Hematopoietic multipotent progenitor cell treated with erythropoietin and hydrocortisone succinate and interleukin-3 and kit ligand, for 4 days (in vitro differentiated cells): ENCODE measurements at regions not wholly inside any gene's neighbourhood (a gene's known extent, or its start where the extent isn't known, plus 50 kb on each side); places are given as distances from the start of the nearest gene placed in this dataset.
"Not testable (repeated sequence)": the region's sequence is repeated elsewhere in the genome, so short reads cannot be mapped to it uniquely, and the experiment has no call there.

Source experiments
- DNase-seq: peaks from one replicate; pipeline ENCODE4 v3.0.0-alpha.2; 2015

DNA sequence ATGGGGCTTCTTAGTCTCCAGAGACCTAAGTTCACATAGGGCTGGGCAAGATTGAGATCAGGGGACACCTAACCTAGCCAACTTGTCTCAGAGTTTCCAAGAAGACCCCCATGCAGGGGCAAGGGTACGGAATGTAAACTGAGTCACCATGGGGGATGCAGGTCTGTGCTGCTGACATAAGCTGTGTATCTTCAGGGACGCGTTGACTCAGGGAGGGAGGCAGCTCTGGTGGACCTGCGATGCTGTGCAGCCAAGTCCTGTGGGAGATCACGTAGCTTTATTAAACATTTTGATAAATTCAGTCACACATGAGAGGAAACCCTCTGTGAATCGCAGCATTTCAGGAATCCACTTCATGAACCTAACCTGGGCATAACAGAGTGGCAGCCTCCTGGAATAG is 216.0 kb downstream of the ANKRD30B start:
- DNase-seq, result no peak

DNA sequence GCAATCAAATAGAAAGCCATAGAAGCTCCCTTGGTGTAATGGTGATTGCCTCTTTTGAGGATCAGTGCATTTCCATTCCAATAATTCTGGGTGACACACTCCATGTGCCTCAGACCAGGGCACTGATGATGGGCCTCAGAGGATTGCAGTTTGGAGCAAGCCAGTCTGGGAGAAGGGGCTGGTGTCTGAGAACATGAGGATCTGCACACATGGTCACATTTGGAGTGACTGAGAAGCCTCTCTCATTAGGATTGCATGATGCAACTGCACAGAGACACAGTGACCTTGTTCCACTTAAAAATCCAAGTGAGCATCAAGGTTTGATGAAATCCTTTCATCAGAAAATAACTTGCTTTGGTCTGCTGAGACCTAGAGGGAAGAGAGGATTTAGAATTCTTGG is 216.4 kb downstream of the ANKRD30B start:
- DNase-seq, result no peak

DNA sequence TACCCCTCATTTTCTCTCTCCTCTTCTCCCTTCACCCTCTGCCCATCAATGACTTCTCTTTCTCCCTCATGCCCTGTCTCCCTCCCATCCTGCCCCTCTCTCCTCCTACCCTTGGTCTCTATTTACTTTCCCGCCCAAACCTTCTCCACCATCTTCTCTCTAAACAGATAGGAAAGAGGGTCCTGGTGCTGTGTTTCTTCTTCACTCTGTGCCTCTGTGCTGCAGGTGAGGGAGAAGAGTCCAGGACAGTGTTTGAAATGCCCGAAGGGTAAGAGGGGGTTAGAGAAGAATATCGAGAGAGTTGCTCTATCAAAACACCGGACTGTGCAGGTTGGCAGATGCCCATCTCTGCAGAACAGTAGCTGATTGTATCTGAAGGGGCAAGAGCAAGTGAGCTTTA is 217.0 kb downstream of the ANKRD30B start:
- DNase-seq, result not testable (repeated sequence)

DNA sequence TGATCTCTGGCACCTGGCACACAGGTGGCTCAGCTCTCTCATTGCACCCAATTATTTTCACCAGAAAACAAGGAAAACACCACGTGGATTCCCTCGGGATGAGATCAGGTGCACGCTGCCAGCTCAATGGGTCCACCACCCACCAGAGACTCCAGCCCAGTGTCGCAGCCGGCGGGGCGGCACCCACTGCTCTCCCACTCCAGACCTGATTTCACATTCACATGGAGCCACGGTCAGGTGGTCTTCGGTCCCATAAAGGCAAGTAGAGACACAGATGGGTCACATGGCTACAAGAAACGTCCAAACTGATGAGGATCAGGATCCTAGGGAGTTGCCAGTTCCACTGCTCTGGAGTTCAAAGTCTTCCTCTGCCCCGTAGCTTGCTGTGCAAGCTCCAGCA is 217.6 kb downstream of the ANKRD30B start:
- no peak for DNase-seq

DNA sequence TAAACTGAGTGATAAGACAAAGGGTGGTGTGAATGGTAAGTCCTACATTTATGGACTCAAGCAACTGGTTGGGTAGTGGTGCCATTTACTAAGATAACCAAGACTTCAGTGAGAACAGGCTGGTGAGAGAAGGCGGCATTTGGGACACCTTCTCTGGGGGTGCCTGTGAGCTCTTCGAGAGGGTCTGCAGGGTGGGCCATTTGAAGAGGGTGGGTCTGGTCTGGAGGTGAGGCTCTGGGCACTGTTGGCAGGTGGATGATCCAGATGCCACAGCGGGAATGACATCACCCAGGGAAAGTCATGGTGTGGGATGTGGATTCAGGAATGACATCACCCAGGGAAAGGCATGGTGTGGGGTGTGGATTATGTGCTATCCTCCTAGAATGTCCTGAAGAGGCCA is 219.3 kb downstream of the ANKRD30B start:
- not testable (repeated sequence) for DNase-seq

DNA sequence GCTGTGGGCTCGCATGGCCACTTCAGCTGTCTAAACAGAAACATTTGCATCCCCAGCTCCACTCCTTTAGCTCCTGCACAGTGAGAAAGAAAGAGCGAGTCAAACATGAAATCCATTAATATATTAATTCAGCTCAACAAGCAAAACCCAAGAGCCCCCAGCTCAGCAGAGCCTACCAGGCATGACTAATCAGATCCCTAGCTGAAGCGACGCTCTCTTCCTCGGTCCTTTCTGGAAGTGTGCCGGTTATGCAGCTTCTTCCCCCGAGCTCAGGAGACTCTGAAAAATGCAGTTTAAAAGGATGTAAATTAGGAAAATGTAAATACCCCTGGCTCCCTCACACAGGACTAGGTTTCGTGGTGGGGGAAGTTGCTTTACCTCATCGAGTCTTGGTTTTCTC is 221.5 kb downstream of the ANKRD30B start:
- no peak for DNase-seq

DNA sequence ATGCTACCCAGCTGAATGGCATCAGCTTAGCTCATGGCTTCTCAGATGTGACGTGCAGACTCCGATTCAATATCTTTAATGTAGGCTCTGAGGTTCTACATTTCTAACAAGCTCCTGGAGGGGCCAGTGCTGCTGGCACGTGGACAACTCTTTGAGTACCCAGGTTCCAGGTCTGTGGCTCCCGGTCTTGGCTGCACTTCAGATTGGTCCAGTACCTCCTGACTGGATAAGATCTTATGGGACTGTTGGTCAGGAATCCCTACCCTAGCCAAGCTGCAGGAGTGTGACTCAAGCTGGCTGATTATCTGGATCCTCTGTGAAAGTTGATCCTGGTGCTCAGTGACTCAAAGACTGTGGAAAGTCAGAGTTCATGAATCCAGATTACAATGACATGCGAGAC is 222.1 kb downstream of the ANKRD30B start:
- DNase-seq, result no peak

DNA sequence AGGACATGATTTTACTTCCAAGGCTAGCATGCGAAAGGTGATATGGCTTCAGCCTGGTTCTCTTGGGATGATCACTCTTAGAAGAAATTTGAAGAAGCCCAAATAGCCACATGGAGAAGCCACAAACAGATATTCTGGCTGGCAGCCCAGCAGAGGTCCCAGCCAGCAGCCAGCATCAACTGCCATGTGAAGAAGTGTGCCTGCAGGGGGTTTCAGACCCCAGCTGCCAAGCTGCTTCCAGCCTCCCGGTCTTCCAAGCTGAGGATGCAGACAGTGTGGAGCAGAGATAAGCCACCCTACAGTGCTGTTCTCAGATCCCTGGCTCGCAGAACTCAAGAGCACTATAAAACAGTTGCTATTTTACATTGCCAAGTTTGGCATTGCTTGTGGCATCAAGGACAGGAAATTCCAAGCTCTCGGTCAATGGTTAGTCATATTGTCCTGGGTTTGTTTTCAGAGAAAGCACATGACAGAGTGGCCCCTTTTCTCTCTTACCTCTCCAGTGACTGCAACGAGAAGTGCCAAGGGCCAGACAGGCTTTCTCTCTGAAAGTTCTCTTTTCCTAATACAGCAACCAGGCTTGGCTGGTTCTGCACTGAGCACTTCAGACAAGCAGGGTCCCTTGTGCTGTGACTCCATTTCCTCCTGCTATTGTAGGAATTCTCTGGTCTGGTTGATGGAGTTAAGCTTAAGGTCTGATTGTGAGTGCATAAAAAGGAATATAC is 223.7 kb downstream of the ANKRD30B start:
- no peak for DNase-seq

DNA sequence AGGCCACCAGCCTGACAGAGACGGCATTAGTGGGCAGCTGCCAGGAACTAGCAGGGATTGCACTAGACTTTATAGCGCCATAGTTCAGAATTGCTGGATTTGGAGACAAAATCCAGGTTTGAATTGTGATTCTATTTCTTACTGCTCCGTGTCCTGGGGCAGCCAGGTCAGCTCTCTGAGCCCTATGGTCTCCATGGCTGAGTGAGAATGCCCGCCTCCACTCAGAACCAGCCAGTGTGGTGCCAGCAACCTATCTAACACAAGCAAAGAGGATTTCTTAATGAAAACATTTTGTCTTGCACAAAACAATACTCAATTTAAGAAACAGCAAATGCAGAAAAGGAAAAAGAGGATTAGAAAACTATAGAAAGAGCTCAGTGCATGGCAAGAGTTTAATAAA is 225.4 kb downstream of the ANKRD30B start:
- DNase-seq, result not testable (repeated sequence)

DNA sequence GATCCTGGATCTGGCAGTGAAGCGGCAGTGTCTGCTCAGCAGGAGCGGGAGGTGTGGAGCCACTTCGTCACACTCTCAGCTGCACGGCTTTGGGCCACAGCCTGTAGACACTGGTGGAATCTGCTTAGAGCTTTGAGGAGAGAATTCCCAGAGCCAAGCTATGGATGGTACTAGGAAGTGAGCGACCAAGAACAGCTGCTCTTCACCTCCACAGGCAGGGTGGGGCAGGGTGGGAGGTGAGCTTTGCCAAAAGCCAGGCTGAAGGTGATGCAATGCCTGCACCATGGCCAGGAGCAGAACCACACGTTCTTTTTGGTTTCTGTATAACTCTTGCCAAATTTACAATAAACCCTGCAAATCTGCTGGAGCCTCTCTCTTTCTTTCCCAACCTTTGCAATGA is 226.1 kb downstream of the ANKRD30B start:
- no peak for DNase-seq

DNA sequence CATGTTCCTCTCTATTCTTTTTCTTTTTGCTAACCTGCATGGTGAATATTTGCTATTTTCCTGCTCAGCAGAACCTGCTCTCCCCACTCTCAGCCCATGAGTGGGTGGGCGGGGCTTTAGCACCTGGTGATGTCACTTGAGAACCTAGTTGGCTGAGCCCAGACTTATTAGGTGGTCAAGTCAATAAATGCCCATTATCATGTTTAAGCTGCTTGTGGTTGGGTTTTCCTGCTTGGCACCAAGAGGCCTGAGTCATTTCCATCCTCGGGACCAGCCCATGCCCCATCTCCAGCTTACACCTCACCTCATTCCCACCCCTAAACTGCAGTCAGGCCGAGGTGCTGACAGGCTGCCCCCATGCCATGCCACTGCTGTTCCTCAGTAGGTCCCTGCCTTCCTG is 226.6 kb downstream of the ANKRD30B start:
- DNase-seq, result no peak

DNA sequence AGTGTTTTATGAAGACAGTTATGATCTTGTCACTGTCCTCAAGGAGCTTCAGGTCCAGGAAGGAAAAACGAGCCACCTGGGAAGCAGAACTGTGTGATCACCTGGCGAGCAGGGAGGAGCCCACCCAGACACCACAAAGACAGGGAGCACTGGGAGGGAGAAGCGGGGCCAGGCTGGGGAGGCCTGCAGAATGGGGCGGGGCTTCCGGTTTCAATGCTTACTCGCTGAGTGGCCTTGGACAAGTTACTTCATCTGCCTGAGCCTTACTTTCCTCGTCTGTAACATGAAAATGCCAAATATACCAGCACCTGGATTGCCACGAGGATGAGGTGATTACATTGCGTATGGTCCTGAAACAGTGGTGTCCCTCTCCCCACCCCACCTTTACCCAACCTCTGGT is 227.5 kb downstream of the ANKRD30B start:
- DNase-seq, result no peak

DNA sequence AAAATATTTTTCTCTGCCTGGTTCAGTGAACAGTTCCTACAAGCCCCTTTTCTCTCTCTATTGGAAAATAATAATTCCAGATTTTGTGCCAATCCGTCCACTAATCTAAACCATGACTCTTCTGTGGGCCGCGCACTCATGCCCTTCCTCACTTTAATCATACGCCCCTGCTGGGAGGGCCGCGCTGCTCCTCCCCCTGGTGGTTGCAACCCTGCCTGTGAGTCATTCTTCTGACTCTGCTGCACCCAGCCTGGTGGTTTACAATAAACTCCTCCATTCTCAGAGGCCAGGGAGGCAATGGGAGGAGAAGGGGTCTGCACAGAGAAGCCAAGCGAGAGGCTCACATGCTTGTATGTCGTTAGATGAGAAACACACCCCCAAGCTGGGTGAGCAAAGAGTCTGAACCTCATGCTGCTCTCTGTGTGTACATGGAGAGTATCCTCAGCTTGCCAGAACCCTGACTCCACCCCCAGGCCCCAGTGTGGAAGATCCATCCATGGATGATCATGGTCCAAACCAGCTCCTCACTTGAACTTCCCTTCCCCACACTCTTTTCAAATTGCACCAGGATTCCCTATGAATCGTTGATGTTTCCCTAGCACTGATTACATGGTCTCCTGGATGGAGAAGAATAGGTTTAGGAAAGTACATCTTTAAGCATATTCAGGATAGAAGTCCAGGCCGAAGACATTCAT is 228.9 kb downstream of the ANKRD30B start:
- DNase-seq, result no peak

DNA sequence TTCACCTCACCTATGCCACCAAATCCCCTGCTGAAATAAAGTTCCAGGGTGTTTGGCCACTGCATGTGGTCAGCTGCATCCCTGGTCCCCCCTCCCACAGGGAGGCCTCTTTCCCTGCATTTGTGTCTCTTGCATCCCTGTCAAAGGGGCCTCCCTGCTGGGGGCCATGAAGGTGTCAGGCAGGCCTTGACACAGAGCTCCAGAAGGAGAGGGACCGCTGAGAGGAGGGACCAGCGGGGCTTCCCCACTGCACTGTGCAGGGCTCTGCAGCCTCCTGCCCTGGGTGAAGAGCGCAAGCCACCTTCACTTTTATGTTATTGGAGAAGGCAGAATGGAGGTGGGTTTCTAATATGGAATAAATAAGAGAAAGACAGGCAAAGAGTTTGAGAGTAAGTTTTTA is 230.2 kb downstream of the ANKRD30B start:
- no peak for DNase-seq

DNA sequence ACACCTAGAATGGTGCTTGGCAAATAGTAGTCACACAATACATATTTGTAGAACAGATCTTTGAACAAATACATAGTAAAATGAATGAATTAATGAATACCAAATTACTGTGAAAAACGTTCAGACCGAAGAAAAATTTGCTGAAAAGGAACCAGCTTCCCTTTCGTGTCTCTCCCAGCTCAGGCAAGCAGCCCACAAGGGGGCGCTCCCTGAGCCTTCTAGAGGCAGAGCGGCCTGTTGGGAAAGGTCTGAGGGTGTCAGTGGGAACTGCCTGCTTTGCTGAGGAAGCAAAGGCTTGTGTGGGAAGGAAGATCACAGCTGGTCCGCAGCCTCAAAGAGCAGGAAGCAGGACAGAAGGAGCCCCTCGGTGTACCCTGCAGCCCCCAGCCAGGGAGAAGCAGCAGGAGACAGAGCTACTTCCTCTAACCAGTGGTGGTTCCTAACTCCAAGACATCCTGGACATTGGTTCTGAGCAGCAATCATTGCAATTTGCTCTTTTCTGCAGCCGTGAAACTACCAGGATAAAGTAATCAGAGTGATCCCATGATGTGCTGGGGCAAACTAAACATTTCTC is 231.1 kb downstream of the ANKRD30B start:
- peak; percentile 30 for DNase-seq

DNA sequence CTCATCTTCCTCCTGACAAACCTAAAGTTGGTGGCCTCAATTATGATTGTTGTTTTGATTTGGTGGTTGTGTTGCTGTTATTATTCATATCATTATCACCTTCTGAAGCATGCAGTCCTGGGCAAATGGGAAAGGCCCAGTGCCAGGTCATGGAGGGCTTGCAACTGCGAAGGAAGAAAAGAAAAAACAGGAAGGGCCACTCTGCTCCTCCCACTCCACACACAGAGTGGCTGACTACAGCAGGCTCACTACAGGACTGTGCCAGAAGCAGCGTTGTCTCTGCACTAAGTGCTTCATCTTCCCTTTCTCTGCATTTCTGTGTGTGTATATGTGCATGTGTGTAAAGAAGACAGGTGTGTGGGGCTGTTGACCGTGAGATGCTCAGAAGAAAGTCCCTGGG is 231.9 kb downstream of the ANKRD30B start:
- DNase-seq, result no peak

DNA sequence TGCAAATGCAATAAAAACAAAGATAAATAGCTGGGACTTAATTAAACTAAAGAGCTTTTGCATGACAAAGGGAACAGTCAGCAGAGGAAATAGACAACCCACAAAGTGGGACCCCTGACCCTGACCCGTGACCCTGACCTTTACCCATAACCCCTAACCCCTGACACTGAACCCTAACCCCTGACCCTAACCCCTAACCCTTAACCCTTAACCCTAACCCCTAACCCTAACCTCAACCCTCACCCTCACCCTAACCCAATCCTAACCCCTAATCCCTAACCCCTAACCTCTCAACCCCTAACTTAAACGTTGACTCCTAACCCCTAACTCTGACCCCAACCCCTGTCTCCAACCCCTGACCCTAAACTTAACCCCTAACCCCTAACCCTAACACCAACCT is 236.6 kb downstream of the ANKRD30B start:
- DNase-seq, result not testable (repeated sequence)

DNA sequence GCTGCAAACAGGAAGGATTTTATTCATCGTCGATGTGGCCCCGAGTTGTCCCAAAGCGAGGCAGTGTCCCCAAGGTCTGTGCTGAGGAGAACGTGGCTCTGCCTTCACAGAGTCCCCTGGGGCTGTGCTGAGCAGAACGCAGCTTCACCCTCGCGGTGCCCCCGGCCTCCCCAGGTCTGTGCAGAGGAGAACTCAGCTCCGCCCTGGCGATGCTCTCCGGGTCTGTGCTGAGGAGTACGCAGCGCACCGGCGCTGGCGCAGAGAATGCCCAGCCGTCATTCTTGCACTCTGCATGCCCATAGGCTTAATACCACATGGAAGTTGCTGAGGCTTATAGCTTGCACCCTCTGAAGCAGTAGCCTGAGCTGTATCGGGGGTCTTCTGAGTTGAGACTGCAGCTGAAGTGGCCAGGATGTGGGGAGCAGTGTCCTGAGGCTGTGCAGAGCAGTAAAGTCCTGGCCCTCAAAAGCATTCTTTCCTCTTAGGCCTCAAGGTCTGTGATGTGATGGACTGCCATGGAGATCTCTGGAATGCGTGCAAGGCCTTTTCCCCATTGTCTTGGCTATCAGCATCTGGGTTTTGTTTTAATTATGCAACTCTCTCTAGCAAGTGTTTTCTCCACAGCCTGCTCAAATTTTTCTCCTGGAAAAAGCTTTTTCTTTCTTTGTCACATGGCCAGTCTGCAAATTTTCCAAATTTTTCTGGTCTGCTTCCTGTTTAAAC is 237.5 kb downstream of the ANKRD30B start:
- DNase-seq, result not testable (repeated sequence)

DNA sequence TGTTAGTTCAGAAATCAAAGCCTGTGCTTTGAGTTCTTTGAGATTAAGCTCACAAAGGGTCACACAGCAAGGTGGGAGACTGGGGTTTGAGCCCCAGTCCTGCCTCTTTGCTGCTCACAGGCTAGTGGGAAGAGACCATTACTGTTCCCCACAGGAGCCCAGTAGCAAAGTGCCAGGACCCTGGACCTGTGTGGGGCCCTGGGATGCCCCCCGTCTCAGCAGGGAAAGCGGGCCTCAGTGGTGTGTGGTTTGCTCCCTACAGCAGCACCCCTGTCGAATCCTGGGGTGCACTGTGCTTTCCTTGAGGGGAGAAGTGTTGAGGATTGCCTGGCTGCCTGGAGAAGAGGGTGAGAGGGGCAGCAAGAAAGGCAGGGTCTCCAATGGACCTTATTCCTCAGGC is 239.4 kb downstream of the ANKRD30B start:
- not testable (repeated sequence) for DNase-seq

DNA sequence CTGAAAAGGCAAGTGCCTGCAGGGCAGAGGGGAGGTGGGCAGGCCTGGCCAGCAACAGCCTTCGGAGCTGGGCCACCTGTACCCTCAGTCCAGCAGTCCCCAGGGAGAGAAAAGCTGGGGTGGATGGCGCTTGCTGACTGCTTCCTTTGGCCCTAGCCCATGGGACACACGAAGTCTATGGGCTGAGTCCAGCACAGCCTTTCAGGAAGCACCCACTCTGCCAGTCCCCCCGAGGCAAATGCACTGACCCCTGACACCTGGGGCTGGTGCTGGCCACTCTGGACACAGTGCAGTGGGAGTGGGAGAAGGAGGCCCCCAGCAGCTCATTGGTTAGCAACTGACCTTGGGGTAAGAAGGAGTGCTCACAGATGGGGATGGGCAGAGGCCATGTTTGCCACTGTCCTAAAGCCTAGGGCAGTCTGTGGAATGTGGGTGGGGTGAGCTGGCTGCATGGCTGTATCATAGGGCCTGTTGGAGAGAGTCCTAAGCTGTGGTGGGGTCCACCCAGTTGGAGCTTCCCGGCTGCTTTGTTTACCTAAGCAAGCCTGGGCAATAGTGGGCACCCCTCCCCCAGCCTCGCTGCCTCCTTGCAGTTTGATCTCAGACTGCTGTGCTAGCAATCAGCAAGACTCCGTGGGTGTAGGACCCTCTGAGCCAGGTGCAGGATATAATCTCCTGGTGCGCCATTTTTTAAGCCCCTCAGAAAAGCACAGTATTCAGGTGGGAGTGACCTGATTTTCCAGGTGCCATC is 240.2 kb downstream of the ANKRD30B start:
- not testable (repeated sequence) for DNase-seq

DNA sequence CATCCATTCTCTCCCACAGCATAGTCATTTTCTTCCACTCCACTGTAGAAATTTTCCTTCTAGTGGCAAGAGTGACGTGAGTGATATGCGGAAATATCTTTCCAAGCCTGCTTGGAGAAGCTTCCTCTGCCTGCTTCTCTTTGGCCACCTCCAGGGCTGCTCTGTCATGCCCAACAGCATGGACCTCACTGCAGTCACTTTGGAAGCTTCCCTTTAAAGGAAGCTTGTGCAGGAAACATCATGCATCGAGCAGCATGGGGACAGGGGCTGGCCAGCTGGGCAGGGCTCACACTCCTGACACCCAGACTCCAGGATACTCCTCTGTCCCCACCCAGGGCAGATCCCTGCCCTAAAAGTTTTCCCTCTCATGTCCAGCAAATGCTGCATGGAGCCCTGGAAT is 241.6 kb downstream of the ANKRD30B start:
- not testable (repeated sequence) for DNase-seq

DNA sequence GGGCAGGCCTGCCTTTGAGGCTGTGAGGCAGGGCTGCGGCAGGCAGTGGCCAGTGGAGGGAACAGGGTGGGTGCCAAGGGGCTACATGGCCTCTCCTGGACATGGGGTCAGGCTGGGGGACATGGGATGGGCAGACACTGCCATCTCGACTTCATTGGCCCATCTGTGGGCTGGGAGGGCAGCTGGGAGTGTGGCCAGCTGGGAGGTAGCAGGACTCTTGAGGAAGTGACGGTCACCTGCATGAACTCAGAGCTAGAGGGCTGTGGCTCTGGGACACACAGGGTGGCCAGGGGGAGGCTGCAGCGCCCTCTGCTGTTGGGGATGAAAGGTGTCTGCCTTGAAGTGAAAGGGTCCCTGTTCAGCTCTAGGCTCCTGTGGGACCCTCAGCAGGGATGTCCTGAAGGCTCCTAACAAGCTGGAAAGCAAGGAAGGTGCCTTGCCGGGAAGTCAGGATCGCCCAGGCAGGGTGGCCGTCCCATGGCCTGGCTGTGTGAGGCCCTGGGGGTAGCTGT is 244.0 kb downstream of the ANKRD30B start:
- DNase-seq, result not testable (repeated sequence)

DNA sequence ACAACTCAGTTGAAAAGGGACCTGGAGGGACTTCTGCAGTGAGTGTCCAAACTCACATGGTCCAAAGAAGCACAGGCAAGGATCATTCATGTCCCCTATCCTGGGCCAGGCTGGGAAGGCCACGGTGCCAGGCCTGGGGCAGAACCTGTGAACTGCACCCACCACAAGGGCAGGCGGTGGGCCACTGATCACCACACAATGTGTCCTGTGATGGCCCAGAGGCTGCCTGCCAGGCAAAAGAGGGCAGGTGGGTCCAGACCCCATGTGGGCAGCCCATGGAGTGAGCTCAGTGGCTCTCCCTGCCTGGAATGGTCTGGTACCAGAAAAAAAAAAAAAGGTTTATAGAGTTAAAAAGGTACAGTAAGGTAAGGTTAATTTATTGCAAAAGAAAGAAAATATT is 244.8 kb downstream of the ANKRD30B start:
- DNase-seq, result not testable (repeated sequence)
